ENCODE measurements at regions not wholly inside any gene's neighbourhood (a gene's known extent, or its start where the extent isn't known, plus 50 kb on each side); places are given as distances from the start of the nearest gene placed in this dataset.

- ATAC-seq = peak; percentile 99
- peak; percentile 97 for DNase-seq
- peak overlapping the region; percentile 76 for H3K4me2 ChIP-seq (ENCODE audit: low read length)
- H3K27me3 ChIP-seq (ENCODE audit: low read length) = no peaks in the 10 kb centered on the region
- ChIA-PET POLR2A (ENCODE audit: unreplicated experiment) (no interaction called here), CTCF (interaction anchor here (1.1 kb wide), 1 partner anchor 118 kb away, joined by 4 read pairs; no protein-coding TSS in a partner anchor)
- peak overlapping the region; percentile 59 for H3K9ac ChIP-seq (ENCODE audit: low read length)
- H3K9me3 ChIP-seq (ENCODE audit: low read length) = no peaks in the 10 kb centered on the region
- no peaks in the 10 kb centered on the region for H3F3A ChIP-seq (ENCODE audit: low read length, unreplicated experiment)
- TF ChIP-seq EZH2 (IDR thresholded peaks at IDR 0.05; ENCODE audit: low read length, unreplicated experiment) (no peak), EZH2phosphoT487 (IDR thresholded peaks at IDR 0.05; ENCODE audit: borderline replicate concordance, low read length) (no peak), CTCF (conservative IDR thresholded peaks at IDR 0.05; ENCODE audit: low read depth, low read length) (no peak)
- no TSS peak for BruUV-seq (replicated peaks)
- peak overlapping the region; percentile 87 for H3K27ac ChIP-seq (ENCODE audit: low read length)
- H3K36me3 ChIP-seq (ENCODE audit: low read depth, low read length) = no peaks in the 10 kb centered on the region
- peak overlapping the region; percentile 53 for H2AFZ ChIP-seq (ENCODE audit: low read length)
- no peaks in the 10 kb centered on the region for H3K9me2 ChIP-seq (replicated peaks; ENCODE audit: low read length)
- H3K4me1 ChIP-seq (ENCODE audit: insufficient read depth, low read length) = peaks cover 34% of the 10 kb centered on the region
- H3K4me3 ChIP-seq (ENCODE audit: low read length) = peak overlapping the region; percentile 51
- H3K79me2 ChIP-seq (ENCODE audit: low read length) = no peaks in the 10 kb centered on the region
- intact Hi-C loops (cut with micrococcal nuclease) = loop anchor here (5.0 kb wide), 1 partner anchor 139 kb away; no protein-coding TSS in a partner anchor
- no peaks in the 10 kb centered on the region for H4K20me1 ChIP-seq (ENCODE audit: low read length)
Observed at GRCh38 chr2:145623136-145623535, 1103.2 kb upstream of the ZEB2 start.

DNA sequence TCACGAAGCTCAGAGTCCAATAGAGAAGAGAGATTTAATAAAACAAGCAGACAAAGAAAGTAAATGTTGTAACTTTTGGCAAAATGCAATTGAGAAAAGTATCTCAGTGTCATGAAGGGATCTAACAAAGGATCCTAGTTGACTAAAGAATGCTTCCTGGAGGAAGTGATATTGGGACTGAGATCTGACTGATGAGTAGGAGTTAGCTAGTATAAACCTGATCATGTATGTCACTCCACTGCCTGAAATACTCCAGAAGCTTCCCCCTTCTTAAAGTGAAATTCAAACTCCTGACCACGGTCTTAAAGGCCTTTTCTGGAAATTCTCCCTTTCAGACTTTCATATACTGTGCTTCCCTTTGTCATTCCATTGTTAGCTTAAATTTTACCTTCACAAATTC lies 1102.4 kb upstream of the ZEB2 start:
- Histone ChIP-seq H3K36me3 (ENCODE audit: low read depth, low read length) (no peaks in the 10 kb centered on the region), H3K79me2 (ENCODE audit: low read length) (no peaks in the 10 kb centered on the region), H4K20me1 (ENCODE audit: low read length) (no peaks in the 10 kb centered on the region), H3K4me3 (ENCODE audit: low read length) (no peak overlapping the region), H2AFZ (ENCODE audit: low read length) (peak overlapping the region; percentile 3; the same call in 1 of the 2 replicates), H3K9me3 (ENCODE audit: low read length) (no peaks in the 10 kb centered on the region), H3K27ac (ENCODE audit: low read length) (peak overlapping the region; percentile 87), H3K9me2 (replicated peaks; ENCODE audit: low read length) (no peaks in the 10 kb centered on the region), H3K4me1 (ENCODE audit: insufficient read depth, low read length) (peaks cover 40% of the 10 kb centered on the region), H3K4me2 (ENCODE audit: low read length) (peak overlapping the region; percentile 76), H3K27me3 (ENCODE audit: low read length) (no peaks in the 10 kb centered on the region), H3F3A (ENCODE audit: low read length, unreplicated experiment) (no peaks in the 10 kb centered on the region), H3K9ac (ENCODE audit: low read length) (peak overlapping the region; percentile 11; the same call in 1 of the 2 replicates)
- intact Hi-C loops (cut with micrococcal nuclease) = loop anchor here (5.0 kb wide), 1 partner anchor 140 kb away; no protein-coding TSS in a partner anchor
- POLR2A ChIA-PET (ENCODE audit: unreplicated experiment) = no interaction called here
- TF ChIP-seq EZH2phosphoT487 (IDR thresholded peaks at IDR 0.05; ENCODE audit: borderline replicate concordance, low read length) = no peak
- no peak for TF ChIP-seq EZH2 (IDR thresholded peaks at IDR 0.05; ENCODE audit: low read length, unreplicated experiment)
- no peak for TF ChIP-seq CTCF (conservative IDR thresholded peaks at IDR 0.05; ENCODE audit: low read depth, low read length)
- peak; percentile 8 for DNase-seq
- BruUV-seq (replicated peaks) = no TSS peak
- CTCF ChIA-PET = interaction anchor here (0.6 to 1.1 kb wide), 2 partner anchors 119 to 411 kb away, joined by 3 to 4 read pairs; no protein-coding TSS in a partner anchor
- ATAC-seq = no peak

DNA sequence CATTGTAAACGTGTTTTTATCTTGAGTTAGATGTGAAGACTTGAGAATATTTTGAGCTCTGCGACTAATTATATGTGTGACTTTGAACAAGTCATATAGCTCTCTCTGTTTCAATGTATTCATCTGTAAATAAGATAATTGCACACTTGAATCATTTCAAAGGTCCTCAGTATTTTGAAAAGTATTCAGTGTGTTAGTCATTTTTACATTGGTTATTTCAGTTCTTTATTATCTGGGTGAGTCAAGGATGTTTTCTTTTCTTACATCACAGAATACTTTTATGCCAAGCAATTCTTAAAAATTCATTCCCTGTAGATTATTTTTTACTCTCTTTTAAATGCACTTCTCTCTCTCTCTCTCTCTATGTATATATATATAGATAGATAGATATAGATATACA lies 1098.0 kb upstream of the ZEB2 start:
- Histone ChIP-seq H3K4me2 (ENCODE audit: low read length) (peak overlapping the region; percentile 17), H2AFZ (ENCODE audit: low read length) (no peak overlapping the region), H3K9ac (ENCODE audit: low read length) (no peak overlapping the region), H3K27me3 (ENCODE audit: low read length) (no peaks in the 10 kb centered on the region), H3K79me2 (ENCODE audit: low read length) (no peaks in the 10 kb centered on the region), H3K4me1 (ENCODE audit: insufficient read depth, low read length) (peaks cover 32% of the 10 kb centered on the region), H4K20me1 (ENCODE audit: low read length) (no peaks in the 10 kb centered on the region), H3K36me3 (ENCODE audit: low read depth, low read length) (no peaks in the 10 kb centered on the region), H3F3A (ENCODE audit: low read length, unreplicated experiment) (no peaks in the 10 kb centered on the region), H3K27ac (ENCODE audit: low read length) (peak overlapping the region; percentile 63), H3K4me3 (ENCODE audit: low read length) (no peak overlapping the region), H3K9me3 (ENCODE audit: low read length) (no peaks in the 10 kb centered on the region), H3K9me2 (replicated peaks; ENCODE audit: low read length) (no peaks in the 10 kb centered on the region)
- peak; percentile 66 for DNase-seq
- TF ChIP-seq EZH2 (IDR thresholded peaks at IDR 0.05; ENCODE audit: low read length, unreplicated experiment) = no peak
- TF ChIP-seq EZH2phosphoT487 (IDR thresholded peaks at IDR 0.05; ENCODE audit: borderline replicate concordance, low read length) = no peak
- no peak for TF ChIP-seq CTCF (conservative IDR thresholded peaks at IDR 0.05; ENCODE audit: low read depth, low read length)
- ATAC-seq = peak; percentile 82
- intact Hi-C loops (cut with micrococcal nuclease) = loop anchor here (5.0 kb wide), 1 partner anchor 74 kb away; no protein-coding TSS in a partner anchor
- BruUV-seq (replicated peaks) = no TSS peak
- CTCF ChIA-PET = no interaction called here
- POLR2A ChIA-PET (ENCODE audit: unreplicated experiment) = no interaction called here

All from PC-3 (cell line).